HCT116 (cell line): ENCODE measurements at regions not wholly inside any gene's neighbourhood (a gene's known extent, or its start where the extent isn't known, plus 50 kb on each side); places are given as distances from the start of the nearest gene placed in this dataset.

ENCODE experiments used
- ATAC-seq: fragments of 200-7000 bp; cut with Tn5 transposase; 2 replicates; pipeline ENCODE4 v1.9.1; 2020; ENCODE audit warnings: mild to moderate bottlenecking, moderate library complexity
- BruUV-seq: library from RNA; stranded (reverse); fragments of 400-500 nt; replicated peaks from 2 replicates; lab custom pipeline; 2021; lab: Mats Ljungman, UMichigan
- CTCF ChIA-PET: fragments of 300-600 bp; sonication (Branson Sonifier 250); formaldehyde crosslinking; loops from one replicate; lab custom pipeline; 2021; ENCODE audit warnings: antibody characterized with exemption; lab: Charles Lee
- POLR2A ChIA-PET: fragments of 300-600, 350-600 bp; sonication (Branson Sonifier 250); formaldehyde crosslinking; loops from one replicate; lab custom pipeline; 2021; ENCODE audit warnings: antibody characterized with exemption; lab: Charles Lee
- RAD21 ChIA-PET, 2 experiments: fragments of 300-600 bp; sonication (Branson Sonifier 250); formaldehyde crosslinking; loops; one replicate each; lab custom pipeline; 2023; ENCODE audit warnings: low total read pairs in 2 of 2; ENCODE audit not compliant: uncharacterized antibody in 2 of 2, unreplicated experiment in 2 of 2, low non-redundant PET in 1 of 2; lab: Charles Lee
- DNase-seq: peaks from one replicate; pipeline ENCODE4 v3.0.0-alpha.2; 2010; ENCODE audit warnings: low read depth, low spot score
- H2AFZ ChIP-seq: fragments of 200-600 bp; shearing (Covaris generic), sonication (generic); 2 replicates; pipeline ENCODE4 v1.6.1; 2017; ENCODE audit warnings: low read depth, mixed run types, mixed read lengths, antibody characterized with exemption, low read length; ENCODE audit not compliant: poor library complexity, severe bottlenecking
- H3K27ac ChIP-seq: 2 replicates; pipeline ENCODE4 v1.5.1; 2012; ENCODE audit warnings: low read depth, low read length
- H3K27me3 ChIP-seq: fragments of 200-600 bp; sonication (generic); 2 replicates; pipeline ENCODE4 v1.6.1; 2016; ENCODE audit warnings: mixed run types, low read length, mixed read lengths; ENCODE audit not compliant: insufficient read depth
- H3K36me3 ChIP-seq, 2 experiments: fragments of 200-500 bp in 1 of 2; fragments of 200-600 bp in 1 of 2; sonication (Bioruptor generic) in 1 of 2; sonication (generic) in 1 of 2; 2 replicates each; pipeline versions ENCODE4 v1.5.1 to v1.6.1; 2014 to 2016; ENCODE audit warnings: low read length in 2 of 2, inconsistent platforms in 1 of 2, mixed read lengths in 1 of 2, mixed run types in 1 of 2; ENCODE audit not compliant: insufficient read depth in 2 of 2, control insufficient read depth in 1 of 2
- H3K4me1 ChIP-seq, 2 experiments: fragments of 200-600 bp in 1 of 2; sonication (generic) in 1 of 2; 2 replicates each; pipeline versions ENCODE4 v1.5.1 to v1.6.1; 2012 to 2017; ENCODE audit warnings: low read length in 2 of 2, inconsistent platforms in 1 of 2, mild to moderate bottlenecking in 1 of 2, mixed read lengths in 1 of 2, mixed run types in 1 of 2, moderate library complexity in 1 of 2; ENCODE audit not compliant: insufficient read depth in 2 of 2, control insufficient read depth in 1 of 2
- H3K4me2 ChIP-seq: fragments of 200-600 bp; sonication (generic); 2 replicates; pipeline ENCODE4 v1.6.1; 2017; ENCODE audit warnings: mixed run types, low read length, mixed read lengths
- H3K4me3 ChIP-seq, 2 experiments: fragments of 200-600 bp in 1 of 2; sonication (generic) in 1 of 2; replicated peaks in 1 of 2; 2 replicates each; pipeline ENCODE4 v1.5.1; 2011 to 2016; ENCODE audit warnings: low read length in 2 of 2, control low read depth in 1 of 2, low read depth in 1 of 2, mild to moderate bottlenecking in 1 of 2, mixed read lengths in 1 of 2, mixed run types in 1 of 2
- H3K79me2 ChIP-seq: fragments of 200-600 bp; sonication (generic); 2 replicates; pipeline ENCODE4 v1.6.1; 2017; ENCODE audit warnings: mild to moderate bottlenecking, mixed run types, low read length, moderate library complexity, mixed read lengths; ENCODE audit not compliant: insufficient read depth
- H3K9ac ChIP-seq: fragments of 200-600 bp; sonication (generic); 2 replicates; pipeline ENCODE4 v1.6.1; 2016; ENCODE audit warnings: low read length, mixed read lengths
- H3K9me2 ChIP-seq: fragments of 200-600 bp; sonication (generic), shearing (Covaris generic); 2 replicates; pipeline ENCODE4 v1.6.1; 2017; ENCODE audit warnings: mixed run types, mild to moderate bottlenecking, moderate library complexity; ENCODE audit not compliant: insufficient read depth
- H3K9me3 ChIP-seq, 2 experiments: fragments of 200-500 bp in 1 of 2; fragments of 200-600 bp in 1 of 2; sonication (Bioruptor generic) in 1 of 2; sonication (generic) in 1 of 2; 2 replicates each; pipeline ENCODE4 v1.6.1; 2014 to 2017; ENCODE audit warnings: low read length in 2 of 2, mixed read lengths in 2 of 2, inconsistent platforms in 1 of 2, low read depth in 1 of 2, mild to moderate bottlenecking in 1 of 2, mixed run types in 1 of 2, moderate library complexity in 1 of 2; ENCODE audit not compliant: control insufficient read depth in 1 of 2, insufficient read depth in 1 of 2
- H4K20me1 ChIP-seq: fragments of 200-600 bp; sonication (generic), shearing (Covaris generic); 2 replicates; pipeline ENCODE4 v1.6.1; 2017; ENCODE audit warnings: mixed run types, mild to moderate bottlenecking, moderate library complexity; ENCODE audit not compliant: insufficient read depth
- CBX3 ChIP-seq: IDR thresholded peaks from 2 replicates; pipeline ENCODE4 v1.6.1; 2012; ENCODE audit warnings: low read depth
- CEBPB ChIP-seq: IDR thresholded peaks from 2 replicates; pipeline ENCODE4 v1.6.1; 2012; ENCODE audit warnings: low read depth
- CTCF ChIP-seq, 3 experiments: fragments of 200-600 bp in 1 of 3; sonication (generic) in 1 of 3; IDR thresholded peaks in 2 of 3; conservative IDR thresholded peaks in 1 of 3; 2 replicates each; pipeline ENCODE4 v1.5.1; 2012 to 2017; ENCODE audit warnings: low read depth in 2 of 3, low read length in 2 of 3, antibody characterized with exemption in 1 of 3, borderline replicate concordance in 1 of 3, control low read depth in 1 of 3, mild to moderate bottlenecking in 1 of 3, mixed read lengths in 1 of 3, mixed run types in 1 of 3, moderate library complexity in 1 of 3; ENCODE audit not compliant: insufficient read depth in 1 of 3
- EGR1 ChIP-seq: IDR thresholded peaks from 2 replicates; pipeline ENCODE4 v1.6.1; 2012; ENCODE audit warnings: low read depth
- ELF1 ChIP-seq: IDR thresholded peaks from 2 replicates; pipeline ENCODE4 v1.6.1; 2012; ENCODE audit warnings: low read depth, borderline replicate concordance
- EZH2 ChIP-seq: fragments of 200-600 bp; sonication (generic); IDR thresholded peaks from 2 replicates; pipeline ENCODE4 v1.6.1; 2017; ENCODE audit warnings: antibody characterized with exemption, mixed run types
- FOSL1 ChIP-seq: IDR thresholded peaks from 2 replicates; pipeline ENCODE4 v1.6.1; 2012; ENCODE audit warnings: low read depth
- JUND ChIP-seq: IDR thresholded peaks from 2 replicates; pipeline ENCODE4 v1.6.1; 2012
- POLR2A ChIP-seq: IDR thresholded peaks from 2 replicates; pipeline ENCODE4 v1.7.0; 2011; ENCODE audit warnings: borderline replicate concordance; ENCODE audit not compliant: insufficient read depth, insufficient read length; ENCODE audit errors: extremely low read depth
- POLR2AphosphoS5 ChIP-seq: IDR thresholded peaks from 2 replicates; pipeline ENCODE4 v1.6.1; 2011; ENCODE audit warnings: mild to moderate bottlenecking, low read depth, low read length, moderate library complexity
- RAD21 ChIP-seq: IDR thresholded peaks from 2 replicates; pipeline ENCODE4 v1.6.1; 2012; ENCODE audit warnings: low read depth, mild to moderate bottlenecking
- SIN3A ChIP-seq: IDR thresholded peaks from 2 replicates; pipeline ENCODE4 v1.6.1; 2012; ENCODE audit warnings: low read depth
- SP1 ChIP-seq: IDR thresholded peaks from 2 replicates; pipeline ENCODE4 v1.6.1; 2012; ENCODE audit warnings: low read depth
- YY1 ChIP-seq: IDR thresholded peaks from 2 replicates; pipeline ENCODE4 v1.6.1; 2011; ENCODE audit warnings: low read length, low read depth, moderate library complexity, mild to moderate bottlenecking; ENCODE audit not compliant: insufficient replicate concordance; ENCODE audit errors: extremely low read depth
- ZBTB33 ChIP-seq: IDR thresholded peaks from 2 replicates; pipeline ENCODE4 v1.6.1; 2011; ENCODE audit warnings: mild to moderate bottlenecking, low read length, moderate library complexity; ENCODE audit not compliant: insufficient replicate concordance; ENCODE audit errors: extremely low read depth
- ZFX ChIP-seq: fragments of 450-650 bp; IDR thresholded peaks from 2 replicates; pipeline ENCODE4 v1.6.1; 2017
- ZNF274 ChIP-seq: fragments of 200-500 bp; sonication (Bioruptor generic); IDR thresholded peaks from 2 replicates; pipeline ENCODE4 v1.6.1; 2014; ENCODE audit warnings: mild to moderate bottlenecking, low read depth, low read length, inconsistent platforms
- intact Hi-C: fragments of 100-400 bp; cut with micrococcal nuclease; formaldehyde crosslinking; loops from 2 replicates; pipeline ENCODE4 v1.10.0; 2022
- TF ChIP-seq, protein P1 (sequence below): IDR thresholded peaks from 2 replicates; pipeline ENCODE4 v1.6.1; 2012
- TF ChIP-seq, protein P2 (sequence below): IDR thresholded peaks from 2 replicates; pipeline ENCODE4 v1.6.1; 2012

GRCh38 chrX:11929476-11929875, 171.4 kb downstream of the MSL3 start:
- H3K27me3 ChIP-seq: no peaks in the 10 kb centered on the region
- no peak overlapping the region for H3K9ac ChIP-seq
- no peak overlapping the region for H3K4me3 ChIP-seq
- no peak overlapping the region for H3K4me2 ChIP-seq
- intact Hi-C loops: no loop called here
- H3K36me3 ChIP-seq: no peaks in the 10 kb centered on the region
- H3K9me3 ChIP-seq: no peaks in the 10 kb centered on the region
- ChIA-PET CTCF (no interaction called here), RAD21 (no interaction called here), POLR2A (no interaction called here)
- H3K4me1 ChIP-seq: no peaks in the 10 kb centered on the region
- H3K9me2 ChIP-seq: no peaks in the 10 kb centered on the region
- no peak overlapping the region for H3K27ac ChIP-seq
- TF ChIP-seq POLR2A: no peak
- TF ChIP-seq RAD21: no peak
- TF ChIP-seq ELF1: no peak
- no peak for TF ChIP-seq CBX3
- TF ChIP-seq ZNF274: no peak
- TF ChIP-seq CTCF (IDR thresholded peaks at IDR 0.05 in 2 of 3, conservative IDR thresholded peaks at IDR 0.05 in 1 of 3; ENCODE audit: borderline replicate concordance in 1 of 3, insufficient read depth in 1 of 3, low read depth in 2 of 3, low read length in 2 of 3): no peak
- TF ChIP-seq, protein P1, sequence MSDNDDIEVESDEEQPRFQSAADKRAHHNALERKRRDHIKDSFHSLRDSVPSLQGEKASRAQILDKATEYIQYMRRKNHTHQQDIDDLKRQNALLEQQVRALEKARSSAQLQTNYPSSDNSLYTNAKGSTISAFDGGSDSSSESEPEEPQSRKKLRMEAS: no peak
- TF ChIP-seq ZBTB33: no peak
- no peak for TF ChIP-seq CEBPB
- TF ChIP-seq JUND: no peak
- no peak for TF ChIP-seq EZH2
- TF ChIP-seq SIN3A: no peak
- no peak for TF ChIP-seq SP1
- TF ChIP-seq YY1: no peak
- TF ChIP-seq ZFX: no peak
- TF ChIP-seq, protein P2, sequence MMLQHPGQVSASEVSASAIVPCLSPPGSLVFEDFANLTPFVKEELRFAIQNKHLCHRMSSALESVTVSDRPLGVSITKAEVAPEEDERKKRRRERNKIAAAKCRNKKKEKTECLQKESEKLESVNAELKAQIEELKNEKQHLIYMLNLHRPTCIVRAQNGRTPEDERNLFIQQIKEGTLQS: no peak
- no peak for TF ChIP-seq EGR1
- TF ChIP-seq FOSL1: no peak
- TF ChIP-seq POLR2AphosphoS5: no peak
- BruUV-seq: no TSS peak
- DNase-seq: no peak
- H3K79me2 ChIP-seq: no peaks in the 10 kb centered on the region
- H4K20me1 ChIP-seq: no peaks in the 10 kb centered on the region
- no peak for ATAC-seq
- no peak overlapping the region for H2AFZ ChIP-seq
